Liver (tissue), 8 donors: ENCODE measurements at regions not wholly inside any gene's neighbourhood (a gene's known extent, or its start where the extent isn't known, plus 50 kb on each side); places are given as distances from the start of the nearest gene placed in this dataset.

Experiments
- DNase-seq: peaks from one replicate; pipeline ENCODE4 v3.0.0-alpha.2; 2017; ENCODE audit warnings: low spot score
- H3K27ac ChIP-seq, 2 donors: one replicate each; pipeline ENCODE4 v1.7.0; 2013; ENCODE audit warnings: inconsistent platforms in 2 of 2, low read length in 2 of 2, control low read depth in 1 of 2, low read depth in 1 of 2, mild to moderate bottlenecking in 1 of 2
- H3K27me3 ChIP-seq, 4 donors: one replicate each; pipeline versions ENCODE4 v1.6.1 to v1.7.0; 2013; ENCODE audit warnings: low read length in 3 of 4, inconsistent platforms in 1 of 4, mild to moderate bottlenecking in 1 of 4, moderate library complexity in 1 of 4; ENCODE audit not compliant: control insufficient read depth in 4 of 4, insufficient read depth in 4 of 4
- H3K36me3 ChIP-seq, 4 donors: one replicate each; pipeline versions ENCODE4 v1.6.1 to v1.7.0; 2013; ENCODE audit warnings: low read length in 3 of 4, mild to moderate bottlenecking in 3 of 4, low read depth in 1 of 4, moderate library complexity in 1 of 4; ENCODE audit not compliant: control insufficient read depth in 4 of 4, insufficient read depth in 3 of 4
- H3K4me1 ChIP-seq, 4 donors: one replicate each; pipeline versions ENCODE4 v1.6.1 to v1.7.0; 2013; ENCODE audit warnings: low read length in 3 of 4, mild to moderate bottlenecking in 3 of 4, moderate library complexity in 1 of 4; ENCODE audit not compliant: control insufficient read depth in 4 of 4, insufficient read depth in 4 of 4
- H3K4me3 ChIP-seq, 3 donors: one replicate each; pipeline versions ENCODE4 v1.6.1 to v1.7.0; 2013; ENCODE audit warnings: low read length in 3 of 3, control low read depth in 1 of 3, low read depth in 1 of 3, mild to moderate bottlenecking in 1 of 3
- H3K9ac ChIP-seq, 2 donors: one replicate each; pipeline ENCODE4 v1.7.0; 2013; ENCODE audit warnings: low read length in 2 of 2, mild to moderate bottlenecking in 2 of 2, moderate library complexity in 2 of 2, control low read depth in 1 of 2, low read depth in 1 of 2
- H3K9me3 ChIP-seq, 4 donors: one replicate each; pipeline versions ENCODE4 v1.6.1 to v1.7.0; 2013; ENCODE audit warnings: low read length in 3 of 4; ENCODE audit not compliant: control insufficient read depth in 4 of 4
- ATF3 ChIP-seq: IDR thresholded peaks from 2 replicates; pipeline ENCODE4 v1.6.1; 2016; ENCODE audit warnings: antibody characterized with exemption
- CTCF ChIP-seq: fragments of 150-350 bp; IDR thresholded peaks from 2 replicates; pipeline ENCODE4 v1.5.1; 2017; ENCODE audit warnings: improper control_type of control experiment, low read depth, low read length; ENCODE audit not compliant: missing input control
- EGR1 ChIP-seq, 2 donors: IDR thresholded peaks; 2 replicates each; pipeline ENCODE4 v1.6.1; 2016 to 2018; ENCODE audit warnings: antibody characterized with exemption in 2 of 2, low read depth in 2 of 2
- FOXA1 ChIP-seq: IDR thresholded peaks from 2 replicates; pipeline ENCODE4 v1.6.1; 2016; ENCODE audit warnings: antibody characterized with exemption
- FOXA2 ChIP-seq: IDR thresholded peaks from 2 replicates; pipeline ENCODE4 v1.6.1; 2016; ENCODE audit warnings: antibody characterized with exemption
- GABPA ChIP-seq, 2 donors: IDR thresholded peaks in 1 of 2; conservative IDR thresholded peaks in 1 of 2; 2 replicates each; pipeline ENCODE4 v1.6.1; 2016; ENCODE audit warnings: antibody characterized with exemption in 2 of 2, mild to moderate bottlenecking in 1 of 2, moderate library complexity in 1 of 2
- HNF4A ChIP-seq, 2 donors: conservative IDR thresholded peaks; 2 replicates each; pipeline ENCODE4 v1.6.1; 2016; ENCODE audit warnings: antibody characterized with exemption in 2 of 2, mild to moderate bottlenecking in 2 of 2
- HNF4G ChIP-seq: IDR thresholded peaks from 2 replicates; pipeline ENCODE4 v1.6.1; 2016; ENCODE audit warnings: antibody characterized with exemption
- JUND ChIP-seq, 2 donors: IDR thresholded peaks; 2 replicates each; pipeline ENCODE4 v1.6.1; 2016; ENCODE audit warnings: antibody characterized with exemption in 2 of 2
- MAX ChIP-seq: IDR thresholded peaks from 2 replicates; pipeline ENCODE4 v1.6.1; 2016; ENCODE audit warnings: antibody characterized with exemption
- NR2F2 ChIP-seq: IDR thresholded peaks from 2 replicates; pipeline ENCODE4 v1.6.1; 2016; ENCODE audit warnings: antibody characterized with exemption
- RAD21 ChIP-seq, 2 donors: IDR thresholded peaks; 2 replicates each; pipeline ENCODE4 v1.6.1; 2016; ENCODE audit warnings: antibody characterized with exemption in 2 of 2, mild to moderate bottlenecking in 2 of 2
- REST ChIP-seq: IDR thresholded peaks from 2 replicates; pipeline ENCODE4 v1.6.1; 2016; ENCODE audit warnings: antibody characterized with exemption, mild to moderate bottlenecking
- RXRA ChIP-seq, 2 donors: IDR thresholded peaks; 2 replicates each; pipeline ENCODE4 v1.6.1; 2017 to 2018; ENCODE audit warnings: antibody characterized with exemption in 2 of 2, mild to moderate bottlenecking in 1 of 2
- SP1 ChIP-seq: IDR thresholded peaks from 2 replicates; pipeline ENCODE4 v1.6.1; 2018; ENCODE audit warnings: antibody characterized with exemption, mild to moderate bottlenecking
- TAF1 ChIP-seq: conservative IDR thresholded peaks from 2 replicates; pipeline ENCODE4 v1.6.1; 2016; ENCODE audit warnings: antibody characterized with exemption, mild to moderate bottlenecking
- YY1 ChIP-seq: IDR thresholded peaks from 2 replicates; pipeline ENCODE4 v1.6.1; 2016; ENCODE audit warnings: antibody characterized with exemption, mild to moderate bottlenecking
- ZBTB33 ChIP-seq: IDR thresholded peaks from 2 replicates; pipeline ENCODE4 v1.6.1; 2016; ENCODE audit warnings: antibody characterized with exemption
- WGBS: extraction: QIAGEN DNeasy Blood & Tissue Kit; methylation state at CpG from one replicate; pipeline ENCODE4 v1.1.7; 2013; 5-methylcytosine and 5-hydroxymethylcytosine counted together
- donor health status: healthy.
- donor health status: healthy.
- donor health status: healthy.
- donor health status: healthy.
- donor health status: healthy.

- Histone ChIP-seq H3K4me3 (no peak overlapping the region), H3K4me1 (no peaks in the 10 kb centered on the region), H3K27ac (no peak overlapping the region), H3K9ac (no peak overlapping the region), H3K27me3 (peaks cover 0 to 12% (median 0%) of the 10 kb centered on the region in 4 donors), H3K36me3 (no peaks in the 10 kb centered on the region), H3K9me3 (no peaks in the 10 kb centered on the region)
- no peak for TF ChIP-seq HNF4G
- no peak for TF ChIP-seq ATF3
- TF ChIP-seq RAD21 (IDR thresholded peaks at IDR 0.05): no peak
- TF ChIP-seq MAX: no peak
- TF ChIP-seq YY1: no peak
- no peak for TF ChIP-seq RXRA (IDR thresholded peaks at IDR 0.05)
- no peak for TF ChIP-seq EGR1 (IDR thresholded peaks at IDR 0.05; ENCODE audit: low read depth in 2 of 2)
- no peak for TF ChIP-seq GABPA (IDR thresholded peaks at IDR 0.05 in 1 of 2, conservative IDR thresholded peaks at IDR 0.05 in 1 of 2)
- no peak for DNase-seq
- 82% methylated on average over 5 of the region's 5 CpGs for WGBS
Measured at GRCh38 chr2:224198436-224198835, 159.3 kb upstream of the SERPINE2 start.

- TF ChIP-seq NR2F2 (no peak), REST (no peak), RXRA (IDR thresholded peaks at IDR 0.05) (no peak), FOXA1 (no peak), MAX (no peak), HNF4A (conservative IDR thresholded peaks at IDR 0.05) (no peak), EGR1 (IDR thresholded peaks at IDR 0.05; ENCODE audit: low read depth in 2 of 2) (no peak), YY1 (no peak), JUND (IDR thresholded peaks at IDR 0.05) (no peak), GABPA (IDR thresholded peaks at IDR 0.05 in 1 of 2, conservative IDR thresholded peaks at IDR 0.05 in 1 of 2) (no peak), TAF1 (no peak), FOXA2 (no peak), RAD21 (IDR thresholded peaks at IDR 0.05) (no peak), CTCF (no peak), HNF4G (no peak), ZBTB33 (no peak), SP1 (no peak)
- Histone ChIP-seq H3K4me3 (no peak overlapping the region), H3K9me3 (no peaks in the 10 kb centered on the region), H3K27me3 (peaks cover 0 to 6% (median 0%) of the 10 kb centered on the region in 4 donors), H3K4me1 (no peaks in the 10 kb centered on the region), H3K9ac (no peak overlapping the region), H3K27ac (no peak overlapping the region), H3K36me3 (no peaks in the 10 kb centered on the region)
- no peak for DNase-seq
- WGBS: 76% methylated on average over 2 of the region's 2 CpGs
Measured at GRCh38 chr2:224196810-224197209, 157.7 kb upstream of the SERPINE2 start.
